HEK293 (cell line): ENCODE measurements at regions not wholly inside any gene's neighbourhood (a gene's known extent, or its start where the extent isn't known, plus 50 kb on each side); places are given as distances from the start of the nearest gene placed in this dataset.

Experiments
- CTCF ChIA-PET: fragments of 350-600 bp; formaldehyde crosslinking; extraction: SDS; loops from one replicate; lab custom pipeline; 2021; ENCODE audit warnings: antibody characterized with exemption; lab: Yijun Ruan, JAX
- POLR2A ChIA-PET: fragments of 300-600 bp; formaldehyde crosslinking; extraction: SDS; loops from one replicate; lab custom pipeline; 2020; ENCODE audit warnings: antibody characterized with exemption, inconsistent platforms; lab: Yijun Ruan, JAX
- H3K27ac ChIP-seq: fragments of 200-500 bp; sonication (Bioruptor generic); 2 replicates; pipeline ENCODE4 v1.5.1; 2014; ENCODE audit warnings: low read depth, low read length, control low read depth, inconsistent platforms; ENCODE audit errors: extremely low read depth
- H3K36me3 ChIP-seq, 2 experiments: fragments of 200-500 bp in 1 of 2; sonication (Bioruptor generic) in 1 of 2; 1 replicate in 1 of 2; 2 replicates in 1 of 2; pipeline ENCODE4 v1.5.1; 2014 to 2017; ENCODE audit warnings: inconsistent platforms in 2 of 2, low read length in 2 of 2; ENCODE audit not compliant: control insufficient read depth in 2 of 2, insufficient read depth in 1 of 2
- H3K4me1 ChIP-seq: fragments of 200-500 bp; sonication (Bioruptor generic); 2 replicates; pipeline ENCODE4 v1.5.1; 2014; ENCODE audit warnings: mild to moderate bottlenecking, low read length, inconsistent platforms; ENCODE audit not compliant: control insufficient read depth, insufficient read depth
- H3K4me3 ChIP-seq: 2 replicates; pipeline ENCODE4 v1.5.1; 2011; ENCODE audit warnings: low read depth, mild to moderate bottlenecking, control low read depth, low read length, moderate library complexity
- H3K9me3 ChIP-seq: fragments of 200-500 bp; sonication (Bioruptor generic); 2 replicates; pipeline ENCODE4 v1.5.1; 2014; ENCODE audit warnings: low read depth, low read length, inconsistent platforms; ENCODE audit not compliant: control insufficient read depth, insufficient read depth
- AEBP2 ChIP-seq: fragments of 450-650 bp; formaldehyde crosslinking; IDR thresholded peaks from 2 replicates; pipeline ENCODE4 v1.5.1; 2016; ENCODE audit warnings: missing biosample characterization, missing genetic modification characterization, borderline replicate concordance
- MEIS1 ChIP-seq: sonication (generic); formaldehyde crosslinking; IDR thresholded peaks from 2 replicates; pipeline ENCODE4 v1.8.1; 2022; ENCODE audit warnings: missing genetic modification reagents, mild to moderate bottlenecking, borderline replicate concordance
- PRDM1 ChIP-seq: fragments of 450-650 bp; formaldehyde crosslinking; IDR thresholded peaks from 2 replicates; pipeline ENCODE4; 2016; ENCODE audit warnings: missing biosample characterization, missing genetic modification characterization
- RBAK ChIP-seq: fragments of 450-650 bp; formaldehyde crosslinking; IDR thresholded peaks from 2 replicates; pipeline ENCODE4 v1.5.1; 2016; ENCODE audit warnings: missing biosample characterization, missing genetic modification characterization
- SETDB1 ChIP-seq: IDR thresholded peaks from one replicate; pipeline ENCODE4 v1.6.1; 2017; ENCODE audit warnings: mild to moderate bottlenecking, low read length, moderate library complexity, mixed read lengths; ENCODE audit not compliant: insufficient read length
- SP7 ChIP-seq: fragments of 450-650 bp; formaldehyde crosslinking; IDR thresholded peaks from 2 replicates; pipeline ENCODE4 v1.5.1; 2016; ENCODE audit warnings: missing biosample characterization, missing genetic modification characterization
- TCF7L2 ChIP-seq: IDR thresholded peaks from 2 replicates; pipeline ENCODE4 v1.6.1; 2011; ENCODE audit warnings: low read depth, mild to moderate bottlenecking, inconsistent platforms, low read length, moderate library complexity, borderline replicate concordance
- ZBTB21 ChIP-seq: fragments of 450-650 bp; formaldehyde crosslinking; IDR thresholded peaks from 2 replicates; pipeline ENCODE4 v1.5.1; 2017; ENCODE audit warnings: missing biosample characterization, missing genetic modification characterization
- ZBTB26 ChIP-seq: fragments of 450-650 bp; formaldehyde crosslinking; optimal IDR thresholded peaks from 2 replicates; pipeline ENCODE3; 2016; ENCODE audit warnings: missing biosample characterization, mild to moderate bottlenecking, missing genetic modification characterization
- ZFP69B ChIP-seq: fragments of 450-650 bp; formaldehyde crosslinking; IDR thresholded peaks from 2 replicates; pipeline ENCODE4 v1.5.1; 2016; ENCODE audit warnings: missing biosample characterization, missing genetic modification characterization
- ZNF146 ChIP-seq: fragments of 450-650 bp; formaldehyde crosslinking; IDR thresholded peaks from 2 replicates; pipeline ENCODE4 v1.5.1; 2016; ENCODE audit warnings: missing biosample characterization, missing genetic modification characterization
- ZNF157 ChIP-seq: fragments of 450-650 bp; formaldehyde crosslinking; IDR thresholded peaks from 2 replicates; pipeline ENCODE4 v1.5.1; 2016; ENCODE audit warnings: missing biosample characterization, missing genetic modification characterization
- ZNF175 ChIP-seq: fragments of 450-650 bp; formaldehyde crosslinking; IDR thresholded peaks from 2 replicates; pipeline ENCODE4 v1.5.1; 2016; ENCODE audit warnings: missing biosample characterization, missing genetic modification characterization
- ZNF19 ChIP-seq: fragments of 450-650 bp; formaldehyde crosslinking; IDR thresholded peaks from 2 replicates; pipeline ENCODE4; 2016; ENCODE audit warnings: missing biosample characterization, missing genetic modification characterization, low read depth
- ZNF2 ChIP-seq: fragments of 450-650 bp; formaldehyde crosslinking; IDR thresholded peaks from 2 replicates; pipeline ENCODE4 v1.5.1; 2016; ENCODE audit warnings: missing biosample characterization, missing genetic modification characterization
- ZNF223 ChIP-seq: fragments of 450-650 bp; formaldehyde crosslinking; IDR thresholded peaks from 2 replicates; pipeline ENCODE4 v1.5.1; 2016; ENCODE audit warnings: missing biosample characterization, missing genetic modification characterization
- ZNF24 ChIP-seq: fragments of 450-650 bp; formaldehyde crosslinking; IDR thresholded peaks from 2 replicates; pipeline ENCODE4 v1.5.1; 2016; ENCODE audit warnings: missing biosample characterization, missing genetic modification characterization
- ZNF280D ChIP-seq: fragments of 450-650 bp; formaldehyde crosslinking; IDR thresholded peaks from 2 replicates; pipeline ENCODE4 v1.5.1; 2016; ENCODE audit warnings: missing biosample characterization, missing genetic modification characterization
- ZNF404 ChIP-seq: fragments of 450-650 bp; formaldehyde crosslinking; IDR thresholded peaks from 2 replicates; pipeline ENCODE4 v1.5.1; 2017; ENCODE audit warnings: missing biosample characterization, missing genetic modification characterization
- ZNF426 ChIP-seq: fragments of 450-650 bp; formaldehyde crosslinking; IDR thresholded peaks from 2 replicates; pipeline ENCODE4 v1.5.1; 2017; ENCODE audit warnings: missing biosample characterization, missing genetic modification characterization, mild to moderate bottlenecking, inconsistent platforms, moderate library complexity
- ZNF571 ChIP-seq: fragments of 450-650 bp; formaldehyde crosslinking; IDR thresholded peaks from 2 replicates; pipeline ENCODE4 v1.5.0; 2017; ENCODE audit warnings: missing biosample characterization, missing genetic modification characterization
- ZNF670 ChIP-seq: fragments of 450-650 bp; formaldehyde crosslinking; IDR thresholded peaks from 2 replicates; pipeline ENCODE4 v1.5.1; 2016; ENCODE audit warnings: missing biosample characterization, missing genetic modification characterization, low read depth
- ZNF707 ChIP-seq: fragments of 450-650 bp; formaldehyde crosslinking; IDR thresholded peaks from 2 replicates; pipeline ENCODE4 v1.5.1; 2016; ENCODE audit warnings: missing biosample characterization, missing genetic modification characterization
- ZSCAN16 ChIP-seq: fragments of 450-650 bp; formaldehyde crosslinking; IDR thresholded peaks from 2 replicates; pipeline ENCODE4 v1.5.1; 2016; ENCODE audit warnings: missing biosample characterization, missing genetic modification characterization

GRCh38 chr3:98705212-98705611 lies 57.9 kb upstream of the ST3GAL6 start:
- TF ChIP-seq ZNF2 (tag by site-specific recombination): no peak
- TF ChIP-seq ZNF157 (tag by site-specific recombination): no peak
- no peak for TF ChIP-seq TCF7L2
- TF ChIP-seq ZNF223 (tag by site-specific recombination): no peak
- TF ChIP-seq ZFP69B (tag by site-specific recombination): no peak
- TF ChIP-seq ZNF175: no peak
- TF ChIP-seq SP7 (tag by site-specific recombination): no peak
- TF ChIP-seq RBAK (tag by site-specific recombination): no peak
- no peak for TF ChIP-seq ZNF404 (tag by site-specific recombination)
- no peak for TF ChIP-seq ZNF24 (tag by site-specific recombination)
- no peak for TF ChIP-seq MEIS1 (CRISPR knock-in tag)
- no peak for TF ChIP-seq ZNF571
- no peak for TF ChIP-seq AEBP2
- TF ChIP-seq ZBTB21: no peak
- no peak for TF ChIP-seq SETDB1
- no peak for TF ChIP-seq ZNF670 (tag by site-specific recombination)
- no peak for TF ChIP-seq ZNF19 (tag by site-specific recombination)
- no peak for TF ChIP-seq ZNF146
- POLR2A ChIA-PET: no interaction called here

GRCh38 chr3:98705694-98706093 lies 57.4 kb upstream of the ST3GAL6 start:
- H3K27ac ChIP-seq: no peak overlapping the region
- H3K36me3 ChIP-seq: no peaks in the 10 kb centered on the region
- POLR2A ChIA-PET: no interaction called here
- CTCF ChIA-PET: no interaction called here
- TF ChIP-seq ZNF707 (tag by site-specific recombination) (no peak), ZNF426 (no peak), PRDM1 (tag by site-specific recombination) (peak; percentile 82), ZBTB26 (tag by site-specific recombination) (no peak), ZNF280D (tag by site-specific recombination) (no peak), ZSCAN16 (no peak)
- TF ChIP-seq, all 188 proteins: peak for 1
- Histone ChIP-seq H3K4me1 (no peaks in the 10 kb centered on the region; the same call in 1 of the 2 replicates), H3K9me3 (no peaks in the 10 kb centered on the region), H3K4me3 (no peak overlapping the region)

More at GRCh38 chr3:98705212-98705611, 57.9 kb upstream of the ST3GAL6 start:
- Histone ChIP-seq H3K4me3 (no peak overlapping the region), H3K4me1 (no peaks in the 10 kb centered on the region; the same call in 1 of the 2 replicates), H3K27ac (no peak overlapping the region), H3K9me3 (no peaks in the 10 kb centered on the region), H3K36me3 (no peaks in the 10 kb centered on the region)
- CTCF ChIA-PET: no interaction called here
